ENCODE measurements at regions not wholly inside any gene's neighbourhood (a gene's known extent, or its start where the extent isn't known, plus 50 kb on each side); places are given as distances from the start of the nearest gene placed in this dataset.

GRCh38 chr5:123992641-123993040 lies 480.7 kb downstream of the CSNK1G3 start:
- ChIA-PET POLR2A (no interaction called here), CTCF (interaction anchor here (0.6 kb wide), 1 partner anchor 770 kb away, joined by 3 read pairs; no protein-coding TSS in a partner anchor)
- H3K4me3 ChIP-seq (ENCODE audit: low read depth in 2 of 2, low read length in 1 of 2), result no peak overlapping the region
- H3K36me3 ChIP-seq (replicated peaks in 1 of 2; ENCODE audit: control insufficient read depth in 1 of 2, insufficient read depth in 2 of 2, low read length in 1 of 2), result no peaks in the 10 kb centered on the region
- no peak overlapping the region for H3K4me2 ChIP-seq
- no peak for DNase-seq
- no peak overlapping the region for H2AFZ ChIP-seq (ENCODE audit: low read depth)
- H3K9ac ChIP-seq, result no peak overlapping the region
- no peaks in the 10 kb centered on the region for H4K20me1 ChIP-seq (ENCODE audit: insufficient read depth)
- no peak for TF ChIP-seq RAD21 (IDR thresholded peaks at IDR 0.05; ENCODE audit: low read length)
- no peaks in the 10 kb centered on the region for H3K79me2 ChIP-seq (ENCODE audit: insufficient read depth)
- WGBS (ENCODE audit: low lambda C conversion rate), result 63% methylated on average over 2 of the region's 2 CpGs
- H3K9me2 ChIP-seq, result no peaks in the 10 kb centered on the region
- no peak overlapping the region for H3K27ac ChIP-seq (ENCODE audit: low read depth in 2 of 2, low read length in 1 of 2)
- H3K27me3 ChIP-seq (ENCODE audit: insufficient read depth), result no peaks in the 10 kb centered on the region
- no peaks in the 10 kb centered on the region for H3F3A ChIP-seq (replicated peaks; ENCODE audit: insufficient read depth)
- peaks cover 6 to 9% of the 10 kb centered on the region in 2 experiments; a peak in 2 of 4 replicates for H3K4me1 ChIP-seq (ENCODE audit: control insufficient read depth in 1 of 2, insufficient read depth in 2 of 2, low read depth in 1 of 2, low read length in 1 of 2)
- H3K9me3 ChIP-seq, result no peaks in the 10 kb centered on the region

GRCh38 chr5:123987956-123988355 lies 476.0 kb downstream of the CSNK1G3 start:
- no peak for TF ChIP-seq EZH2phosphoT487 (IDR thresholded peaks at IDR 0.05; ENCODE audit: borderline replicate concordance, low read depth)
- TF ChIP-seq FOSL2 (IDR thresholded peaks at IDR 0.05; ENCODE audit: borderline replicate concordance, low read depth), result no peak
- no peak for TF ChIP-seq SIN3A (IDR thresholded peaks at IDR 0.05; ENCODE audit: borderline replicate concordance, low read depth, low read length)
- TF ChIP-seq MXI1 (IDR thresholded peaks at IDR 0.05; ENCODE audit: low read depth, low read length), result no peak
- no peak for TF ChIP-seq CHD2 (IDR thresholded peaks at IDR 0.05; ENCODE audit: low read length, partially characterized antibody)
- TF ChIP-seq TAF1 (IDR thresholded peaks at IDR 0.05; ENCODE audit: borderline replicate concordance, low read depth, low read length), result no peak
- no peak for TF ChIP-seq MAX (IDR thresholded peaks at IDR 0.05; ENCODE audit: low read depth)
- TF ChIP-seq EP300 (IDR thresholded peaks at IDR 0.05; ENCODE audit: borderline replicate concordance in 1 of 2, low read depth in 1 of 2, low read length in 1 of 2), result no peak
- no peak for TF ChIP-seq GATA2 (CRISPR knock-in tag; IDR thresholded peaks at IDR 0.05)
- TF ChIP-seq RCOR1 (IDR thresholded peaks at IDR 0.05; ENCODE audit: low read length), result no peak
- Histone ChIP-seq H3K4me2 (no peak overlapping the region), H3K27ac (ENCODE audit: low read depth in 2 of 2, low read length in 1 of 2) (no peak overlapping the region), H3F3A (replicated peaks; ENCODE audit: insufficient read depth) (no peaks in the 10 kb centered on the region), H3K79me2 (ENCODE audit: insufficient read depth) (no peaks in the 10 kb centered on the region), H3K36me3 (replicated peaks in 1 of 2; ENCODE audit: control insufficient read depth in 1 of 2, insufficient read depth in 2 of 2, low read length in 1 of 2) (no peaks in the 10 kb centered on the region), H2AFZ (ENCODE audit: low read depth) (no peak overlapping the region), H3K4me1 (ENCODE audit: control insufficient read depth in 1 of 2, insufficient read depth in 2 of 2, low read depth in 1 of 2, low read length in 1 of 2) (no peaks in the 10 kb centered on the region), H4K20me1 (ENCODE audit: insufficient read depth) (no peaks in the 10 kb centered on the region), H3K9me2 (no peaks in the 10 kb centered on the region), H3K9ac (no peak overlapping the region), H3K27me3 (ENCODE audit: insufficient read depth) (no peaks in the 10 kb centered on the region), H3K9me3 (no peaks in the 10 kb centered on the region), H3K4me3 (ENCODE audit: low read depth in 2 of 2, low read length in 1 of 2) (no peak overlapping the region)
- DNase-seq, result no peak
- POLR2A ChIA-PET, result no interaction called here
- CTCF ChIA-PET, result no interaction called here
- WGBS (ENCODE audit: low lambda C conversion rate), result 66% methylated on average over 5 of the region's 5 CpGs

GRCh38 chr5:123976379-123977033 lies 464.5 kb downstream of the CSNK1G3 start:
- H3K4me1 ChIP-seq (ENCODE audit: control insufficient read depth in 1 of 2, insufficient read depth in 2 of 2, low read depth in 1 of 2, low read length in 1 of 2), result no peaks in the 10 kb centered on the region
- no peak overlapping the region for H3K27ac ChIP-seq (ENCODE audit: low read depth in 2 of 2, low read length in 1 of 2)
- H3K9me2 ChIP-seq, result no peaks in the 10 kb centered on the region
- no peak for DNase-seq
- H3K9ac ChIP-seq, result no peak overlapping the region
- WGBS (ENCODE audit: low lambda C conversion rate), result 59% methylated on average over 4 of the region's 4 CpGs
- POLR2A ChIA-PET, result no interaction called here
- H3K4me3 ChIP-seq (ENCODE audit: low read depth in 2 of 2, low read length in 1 of 2), result no peak overlapping the region
- no peak overlapping the region for H2AFZ ChIP-seq (ENCODE audit: low read depth)
- no peaks in the 10 kb centered on the region for H3K27me3 ChIP-seq (ENCODE audit: insufficient read depth)
- H3K36me3 ChIP-seq (replicated peaks in 1 of 2; ENCODE audit: control insufficient read depth in 1 of 2, insufficient read depth in 2 of 2, low read length in 1 of 2), result no peaks in the 10 kb centered on the region
- CTCF ChIA-PET, result interaction anchor here (0.6 kb wide), 1 partner anchor 112 kb away, joined by 3 read pairs; no protein-coding TSS in a partner anchor
- H3K79me2 ChIP-seq (ENCODE audit: insufficient read depth), result no peaks in the 10 kb centered on the region
- no peaks in the 10 kb centered on the region for H4K20me1 ChIP-seq (ENCODE audit: insufficient read depth)
- H3F3A ChIP-seq (replicated peaks; ENCODE audit: insufficient read depth), result no peaks in the 10 kb centered on the region
- H3K9me3 ChIP-seq, result no peaks in the 10 kb centered on the region
- H3K4me2 ChIP-seq, result no peak overlapping the region
- no peak for TF ChIP-seq IRF3 (IDR thresholded peaks at IDR 0.05; ENCODE audit: low read depth, low read length)
- TF ChIP-seq NFIC (IDR thresholded peaks at IDR 0.05; ENCODE audit: borderline replicate concordance), result no peak
- no peak for TF ChIP-seq MEF2A (IDR thresholded peaks at IDR 0.05; ENCODE audit: borderline replicate concordance, low read depth)
- TF ChIP-seq TAF1 (IDR thresholded peaks at IDR 0.05; ENCODE audit: borderline replicate concordance, low read depth, low read length), result no peak
- no peak for TF ChIP-seq CTCF (IDR thresholded peaks at IDR 0.05)
- no peak for TF ChIP-seq FOSL2 (IDR thresholded peaks at IDR 0.05; ENCODE audit: borderline replicate concordance, low read depth)
- no peak for TF ChIP-seq NRF1 (IDR thresholded peaks at IDR 0.05; ENCODE audit: low read depth, low read length)
- TF ChIP-seq MXI1 (IDR thresholded peaks at IDR 0.05; ENCODE audit: low read depth, low read length), result no peak
- no peak for TF ChIP-seq ELF1 (IDR thresholded peaks at IDR 0.05)
- no peak for TF ChIP-seq SMC3 (IDR thresholded peaks at IDR 0.05; ENCODE audit: low read depth, low read length)
- TF ChIP-seq GABPA (IDR thresholded peaks at IDR 0.05; ENCODE audit: low read depth), result no peak
- no peak for TF ChIP-seq FOXJ3 (CRISPR knock-in tag; IDR thresholded peaks at IDR 0.05)

All from SK-N-SH (cell line).